ENCODE measurements at regions not wholly inside any gene's neighbourhood (a gene's known extent, or its start where the extent isn't known, plus 50 kb on each side); places are given as distances from the start of the nearest gene placed in this dataset.
"Not testable (repeated sequence)": the region's sequence is repeated elsewhere in the genome, so short reads cannot be mapped to it uniquely, and the experiment has no call there.

- no peaks in the 10 kb centered on the region for H3K4me1 ChIP-seq (ENCODE audit: low read depth, poor library complexity, severe bottlenecking)
- no peaks in the 10 kb centered on the region for H4K20me1 ChIP-seq (ENCODE audit: insufficient read depth)
- no peak overlapping the region for H3K27ac ChIP-seq
- no peak overlapping the region for H3K4me2 ChIP-seq
- no peak for TF ChIP-seq CTCF (conservative IDR thresholded peaks at IDR 0.05; ENCODE audit: low read depth, low read length)
- H3K27me3 ChIP-seq (ENCODE audit: insufficient read depth, low read depth): no peaks in the 10 kb centered on the region
- no peaks in the 10 kb centered on the region for H3K36me3 ChIP-seq (ENCODE audit: insufficient read depth)
- no peak overlapping the region for H3K4me3 ChIP-seq (IDR thresholded peaks at IDR 0.05; ENCODE audit: insufficient read depth, low read depth, low read length)
- H3K9ac ChIP-seq: no peak overlapping the region
- H2AFZ ChIP-seq (ENCODE audit: low read depth): no peak overlapping the region
- H3K79me2 ChIP-seq (ENCODE audit: insufficient read depth, low read depth): no peaks in the 10 kb centered on the region
Measured at GRCh38 chr18:45342166-45342565, 273.1 kb upstream of the SLC14A2 start.

DNA sequence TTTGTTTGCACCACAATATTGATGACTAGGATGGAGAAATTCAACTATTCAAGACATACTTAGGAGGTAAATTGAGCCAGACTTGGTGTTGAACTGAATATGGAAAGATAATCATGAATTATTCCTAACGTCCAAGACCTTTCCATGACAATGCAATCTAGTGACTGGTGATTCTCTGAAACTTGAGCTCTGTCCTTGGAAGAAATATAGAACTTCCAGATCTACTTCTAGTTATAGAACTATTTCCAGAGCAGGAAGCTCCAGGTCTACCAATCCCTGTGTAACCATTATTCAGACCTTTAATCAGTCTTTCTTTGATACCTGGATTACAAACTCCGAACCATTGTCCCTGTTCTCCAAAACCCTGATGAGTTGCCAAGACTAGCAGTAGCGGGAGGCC is 272.6 kb upstream of the SLC14A2 start:
- H3K27me3 ChIP-seq (ENCODE audit: insufficient read depth, low read depth): no peaks in the 10 kb centered on the region
- H3K4me2 ChIP-seq: no peak overlapping the region
- TF ChIP-seq CTCF (conservative IDR thresholded peaks at IDR 0.05; ENCODE audit: low read depth, low read length): no peak
- no peak overlapping the region for H3K27ac ChIP-seq
- H3K79me2 ChIP-seq (ENCODE audit: insufficient read depth, low read depth): no peaks in the 10 kb centered on the region
- no peaks in the 10 kb centered on the region for H3K36me3 ChIP-seq (ENCODE audit: insufficient read depth)
- H4K20me1 ChIP-seq (ENCODE audit: insufficient read depth): no peaks in the 10 kb centered on the region
- H3K9ac ChIP-seq: no peak overlapping the region
- H2AFZ ChIP-seq (ENCODE audit: low read depth): no peak overlapping the region
- H3K4me1 ChIP-seq (ENCODE audit: low read depth, poor library complexity, severe bottlenecking): no peaks in the 10 kb centered on the region
- no peak overlapping the region for H3K4me3 ChIP-seq (IDR thresholded peaks at IDR 0.05; ENCODE audit: insufficient read depth, low read depth, low read length)

DNA sequence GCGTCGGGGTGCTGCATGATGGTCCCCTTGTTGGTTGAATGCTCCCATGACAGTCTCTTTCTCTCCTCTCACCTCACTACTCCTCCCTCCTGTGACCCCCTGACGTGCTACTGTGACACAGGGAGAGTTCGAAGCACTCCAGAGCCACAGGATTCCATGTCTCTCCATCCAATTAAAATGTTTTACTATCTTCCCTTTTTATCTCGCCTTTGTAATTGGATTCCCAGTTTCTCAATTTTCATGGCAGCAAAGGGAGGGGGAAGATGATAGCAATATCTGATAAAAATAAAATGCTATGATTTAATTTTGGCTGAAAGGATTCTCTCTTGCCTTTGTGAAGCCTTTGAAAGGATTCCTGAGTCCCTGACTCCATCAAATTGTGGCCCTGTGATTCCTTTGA is 271.9 kb upstream of the SLC14A2 start:
- no peak overlapping the region for H3K4me2 ChIP-seq
- H3K4me1 ChIP-seq (ENCODE audit: low read depth, poor library complexity, severe bottlenecking): no peaks in the 10 kb centered on the region
- no peaks in the 10 kb centered on the region for H3K79me2 ChIP-seq (ENCODE audit: insufficient read depth, low read depth)
- no peak overlapping the region for H3K27ac ChIP-seq
- no peaks in the 10 kb centered on the region for H4K20me1 ChIP-seq (ENCODE audit: insufficient read depth)
- H3K9ac ChIP-seq: no peak overlapping the region
- H3K36me3 ChIP-seq (ENCODE audit: insufficient read depth): no peaks in the 10 kb centered on the region
- no peak overlapping the region for H3K4me3 ChIP-seq (IDR thresholded peaks at IDR 0.05; ENCODE audit: insufficient read depth, low read depth, low read length)
- TF ChIP-seq CTCF (conservative IDR thresholded peaks at IDR 0.05; ENCODE audit: low read depth, low read length): no peak
- H2AFZ ChIP-seq (ENCODE audit: low read depth): no peak overlapping the region
- H3K27me3 ChIP-seq (ENCODE audit: insufficient read depth, low read depth): no peaks in the 10 kb centered on the region

DNA sequence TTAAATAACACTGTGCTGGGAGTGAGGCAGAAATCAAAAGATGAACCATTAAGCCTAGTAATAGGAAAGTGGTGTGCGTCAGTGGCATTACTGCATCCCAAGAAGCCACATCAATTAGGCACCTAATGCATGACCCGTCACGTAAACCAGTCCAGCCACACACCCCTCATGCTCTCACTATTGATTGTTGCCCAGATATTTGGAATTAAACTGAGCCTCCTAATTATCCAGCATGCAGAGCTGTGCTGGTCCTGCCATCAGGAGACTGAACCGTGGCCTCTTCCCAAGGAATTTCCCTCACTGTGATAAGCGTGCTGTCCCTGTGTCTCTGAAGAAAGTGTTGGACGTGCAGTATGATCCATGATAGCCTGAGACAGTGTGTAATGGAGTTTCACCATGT is 270.6 kb upstream of the SLC14A2 start:
- not testable (repeated sequence) for H4K20me1 ChIP-seq (ENCODE audit: insufficient read depth); H3K4me2 ChIP-seq; H3K79me2 ChIP-seq (ENCODE audit: insufficient read depth, low read depth); H3K9ac ChIP-seq; H3K4me1 ChIP-seq (ENCODE audit: low read depth, poor library complexity, severe bottlenecking); H3K4me3 ChIP-seq (IDR thresholded peaks at IDR 0.05; ENCODE audit: insufficient read depth, low read depth, low read length); H3K27ac ChIP-seq; H3K27me3 ChIP-seq (ENCODE audit: insufficient read depth, low read depth); H2AFZ ChIP-seq (ENCODE audit: low read depth); H3K36me3 ChIP-seq (ENCODE audit: insufficient read depth)

GRCh38 chr18:45349019-45349418 is 266.3 kb upstream of the SLC14A2 start:
- Histone ChIP-seq H2AFZ (ENCODE audit: low read depth) (no peak overlapping the region), H3K4me2 (no peak overlapping the region), H3K27ac (no peak overlapping the region), H3K36me3 (ENCODE audit: insufficient read depth) (no peaks in the 10 kb centered on the region), H3K4me3 (IDR thresholded peaks at IDR 0.05; ENCODE audit: insufficient read depth, low read depth, low read length) (no peak overlapping the region), H4K20me1 (ENCODE audit: insufficient read depth) (no peaks in the 10 kb centered on the region), H3K4me1 (ENCODE audit: low read depth, poor library complexity, severe bottlenecking) (no peaks in the 10 kb centered on the region), H3K9ac (no peak overlapping the region), H3K27me3 (ENCODE audit: insufficient read depth, low read depth) (no peaks in the 10 kb centered on the region), H3K79me2 (ENCODE audit: insufficient read depth, low read depth) (no peaks in the 10 kb centered on the region)
- no peak for TF ChIP-seq CTCF (conservative IDR thresholded peaks at IDR 0.05; ENCODE audit: low read depth, low read length)

All from KMS-11 (cell line).